ENCODE measurements at regions not wholly inside any gene's neighbourhood (a gene's known extent, or its start where the extent isn't known, plus 50 kb on each side); places are given as distances from the start of the nearest gene placed in this dataset.
"Not testable (repeated sequence)": the region's sequence is repeated elsewhere in the genome, so short reads cannot be mapped to it uniquely, and the experiment has no call there.

- H3K4me3 ChIP-seq (ENCODE audit: low read depth in 2 of 2, low read length in 2 of 2), result no peak overlapping the region
- no peak for DNase-seq (ENCODE audit: low read depth, low spot score)
- H3K9me3 ChIP-seq (ENCODE audit: control insufficient read depth, insufficient read depth, low read depth, low read length), result no peaks in the 10 kb centered on the region
- ChIA-PET POLR2A (no interaction called here), CTCF (no interaction called here)
- no peaks in the 10 kb centered on the region for H3K4me1 ChIP-seq (ENCODE audit: control insufficient read depth, insufficient read depth, low read length)
- H3K27me3 ChIP-seq (ENCODE audit: control insufficient read depth, insufficient read depth, low read length), result no peaks in the 10 kb centered on the region
- ATAC-seq, result no peak
- in situ Hi-C loops (cut with HindIII; ENCODE audit: low pct_unique_long_range_greater_than_20kb, low sequenced_read_pairs) (no loop called here), intact Hi-C loops (cut with micrococcal nuclease; ENCODE audit: unreplicated experiment) (no loop called here)
- TF ChIP-seq CTCF (IDR thresholded peaks at IDR 0.05) (no peak), REST (IDR thresholded peaks at IDR 0.05; ENCODE audit: insufficient read depth in 1 of 2, low read depth in 2 of 2, low read length in 1 of 2) (no peak), POLR2AphosphoS5 (IDR thresholded peaks at IDR 0.05; ENCODE audit: low read depth, low read length) (no peak), TCF7L2 (IDR thresholded peaks at IDR 0.05; ENCODE audit: low read depth, low read length) (no peak), SIN3A (IDR thresholded peaks at IDR 0.05; ENCODE audit: borderline replicate concordance, insufficient read depth, low read depth, low read length) (no peak)
- BruUV-seq (replicated peaks), result no TSS peak
- H3K27ac ChIP-seq (ENCODE audit: low read length), result no peak overlapping the region
- H3K36me3 ChIP-seq (ENCODE audit: control insufficient read depth, insufficient read depth, low read length), result no peaks in the 10 kb centered on the region
These were observed 170.2 kb downstream of the ALDH1A2 start for GRCh38 chr15:57895291-57895690.

GRCh38 chr15:57896114-57896513 lies 169.4 kb downstream of the ALDH1A2 start:
- CTCF ChIA-PET, result no interaction called here
- POLR2A ChIA-PET, result no interaction called here
- no peak for DNase-seq (ENCODE audit: low read depth, low spot score)
- no peak overlapping the region for H3K4me3 ChIP-seq (ENCODE audit: low read depth in 2 of 2, low read length in 2 of 2)
- no peak overlapping the region for H3K27ac ChIP-seq (ENCODE audit: low read length)
- no peak for TF ChIP-seq CTCF (IDR thresholded peaks at IDR 0.05)
- TF ChIP-seq REST (IDR thresholded peaks at IDR 0.05; ENCODE audit: insufficient read depth in 1 of 2, low read depth in 2 of 2, low read length in 1 of 2), result no peak
- TF ChIP-seq TCF7L2 (IDR thresholded peaks at IDR 0.05; ENCODE audit: low read depth, low read length), result no peak
- TF ChIP-seq SIN3A (IDR thresholded peaks at IDR 0.05; ENCODE audit: borderline replicate concordance, insufficient read depth, low read depth, low read length), result no peak
- TF ChIP-seq POLR2AphosphoS5 (IDR thresholded peaks at IDR 0.05; ENCODE audit: low read depth, low read length), result no peak
- no peaks in the 10 kb centered on the region for H3K9me3 ChIP-seq (ENCODE audit: control insufficient read depth, insufficient read depth, low read depth, low read length)
- H3K4me1 ChIP-seq (ENCODE audit: control insufficient read depth, insufficient read depth, low read length), result no peaks in the 10 kb centered on the region
- H3K36me3 ChIP-seq (ENCODE audit: control insufficient read depth, insufficient read depth, low read length), result no peaks in the 10 kb centered on the region
- in situ Hi-C loops (cut with HindIII; ENCODE audit: low pct_unique_long_range_greater_than_20kb, low sequenced_read_pairs) (no loop called here), intact Hi-C loops (cut with micrococcal nuclease; ENCODE audit: unreplicated experiment) (no loop called here)
- no peaks in the 10 kb centered on the region for H3K27me3 ChIP-seq (ENCODE audit: control insufficient read depth, insufficient read depth, low read length)
- BruUV-seq (replicated peaks), result no TSS peak
- ATAC-seq, result no peak

- H3K4me1 ChIP-seq (ENCODE audit: control insufficient read depth, insufficient read depth, low read length); H3K36me3 ChIP-seq (ENCODE audit: control insufficient read depth, insufficient read depth, low read length); H3K27me3 ChIP-seq (ENCODE audit: control insufficient read depth, insufficient read depth, low read length); H3K4me3 ChIP-seq (ENCODE audit: low read depth in 2 of 2, low read length in 2 of 2); ATAC-seq; BruUV-seq (replicated peaks); DNase-seq (ENCODE audit: low read depth, low spot score); H3K9me3 ChIP-seq (ENCODE audit: control insufficient read depth, insufficient read depth, low read depth, low read length); POLR2A ChIA-PET; in situ Hi-C loops (cut with HindIII; ENCODE audit: low pct_unique_long_range_greater_than_20kb, low sequenced_read_pairs); CTCF ChIA-PET; intact Hi-C loops (cut with micrococcal nuclease; ENCODE audit: unreplicated experiment); H3K27ac ChIP-seq (ENCODE audit: low read length): not testable (repeated sequence)
These were observed 168.6 kb downstream of the ALDH1A2 start for GRCh38 chr15:57896899-57897298.

Measured in Panc1 (cell line).